ENCODE measurements at regions not wholly inside any gene's neighbourhood (a gene's known extent, or its start where the extent isn't known, plus 50 kb on each side); places are given as distances from the start of the nearest gene placed in this dataset.

- intact Hi-C loops (cut with DNase I) = no loop called here
- ATAC-seq (no peak), DNase-seq (ENCODE audit: low spot score) (no peak)
Observed at GRCh38 chr1:99146129-99146848, 118.0 kb upstream of the PLPPR4 start.

- intact Hi-C loops (cut with DNase I) = no loop called here
- no peak for DNase-seq (ENCODE audit: low spot score)
Observed at GRCh38 chr1:99149952-99150351, 114.3 kb upstream of the PLPPR4 start.

GRCh38 chr1:99152132-99152531, 112.2 kb upstream of the PLPPR4 start:
- ATAC-seq = no peak
- no peak for DNase-seq (ENCODE audit: low spot score)
- intact Hi-C loops (cut with DNase I) = no loop called here

More at GRCh38 chr1:99149952-99150351, 114.3 kb upstream of the PLPPR4 start:
- ATAC-seq = no peak

- ATAC-seq (no peak), DNase-seq (ENCODE audit: low spot score) (no peak)
- intact Hi-C loops (cut with DNase I) = no loop called here
Observed at GRCh38 chr1:99163671-99164070, 100.6 kb upstream of the PLPPR4 start.

- intact Hi-C loops (cut with DNase I) = no loop called here
- DNase-seq (ENCODE audit: low spot score) (no peak), ATAC-seq (no peak)
Observed at GRCh38 chr1:99170516-99170915, 93.8 kb upstream of the PLPPR4 start.

GRCh38 chr1:99171184-99171813, 93.0 kb upstream of the PLPPR4 start:
- intact Hi-C loops (cut with DNase I) = no loop called here
- ATAC-seq (no peak), DNase-seq (ENCODE audit: low spot score) (no peak)

GRCh38 chr1:99173282-99173681, 91.0 kb upstream of the PLPPR4 start:
- intact Hi-C loops (cut with DNase I) = no loop called here
- ATAC-seq (no peak), DNase-seq (ENCODE audit: low spot score) (no peak)

GRCh38 chr1:99173900-99174299, 90.4 kb upstream of the PLPPR4 start:
- ATAC-seq = no peak
- intact Hi-C loops (cut with DNase I) = no loop called here
- no peak for DNase-seq (ENCODE audit: low spot score)

GRCh38 chr1:99176753-99177152, 87.5 kb upstream of the PLPPR4 start:
- intact Hi-C loops (cut with DNase I) = loop anchor here (5.0 kb wide), 1 partner anchor 531 kb away; no protein-coding TSS in a partner anchor
- no peak for ATAC-seq

GRCh38 chr1:99177465-99177864, 86.8 kb upstream of the PLPPR4 start:
- ATAC-seq (no peak), DNase-seq (ENCODE audit: low spot score) (no peak)
- intact Hi-C loops (cut with DNase I) = loop anchor here (5.0 kb wide), 1 partner anchor 530 kb away; no protein-coding TSS in a partner anchor

More at GRCh38 chr1:99176753-99177152, 87.5 kb upstream of the PLPPR4 start:
- no peak for DNase-seq (ENCODE audit: low spot score)

GRCh38 chr1:99180343-99180808, 83.9 kb upstream of the PLPPR4 start:
- intact Hi-C loops (cut with DNase I) = loop anchor here (10.0 kb wide), 1 partner anchor 294 kb away; no protein-coding TSS in a partner anchor
- DNase-seq (ENCODE audit: low spot score) = peak; percentile 84
- ATAC-seq = peak; percentile 91

- no peak for DNase-seq (ENCODE audit: low spot score)
- intact Hi-C loops (cut with DNase I) = loop anchor here (10.0 kb wide), 1 partner anchor 294 kb away; no protein-coding TSS in a partner anchor
- peak; percentile 31 for ATAC-seq
Observed at GRCh38 chr1:99180915-99181314, 83.4 kb upstream of the PLPPR4 start.

GRCh38 chr1:99181892-99182291, 82.4 kb upstream of the PLPPR4 start:
- no peak for DNase-seq (ENCODE audit: low spot score)
- intact Hi-C loops (cut with DNase I) = loop anchor here (10.0 kb wide), 1 partner anchor 293 kb away; no protein-coding TSS in a partner anchor
- ATAC-seq = no peak

GRCh38 chr1:99185196-99185595, 79.1 kb upstream of the PLPPR4 start:
- intact Hi-C loops (cut with DNase I) = loop anchor here (10.0 kb wide), 1 partner anchor 290 kb away; no protein-coding TSS in a partner anchor

GRCh38 chr1:99193431-99193830, 70.9 kb upstream of the PLPPR4 start:
- intact Hi-C loops (cut with DNase I) = no loop called here
- DNase-seq (ENCODE audit: low spot score) = no peak
- ATAC-seq = no peak

More at GRCh38 chr1:99185196-99185595, 79.1 kb upstream of the PLPPR4 start:
- DNase-seq (ENCODE audit: low spot score) = no peak
- ATAC-seq = no peak

- intact Hi-C loops (cut with DNase I) = no loop called here
- no peak for ATAC-seq
- no peak for DNase-seq (ENCODE audit: low spot score)
Observed at GRCh38 chr1:99198393-99198792, 65.9 kb upstream of the PLPPR4 start.

GRCh38 chr1:99207216-99207615, 57.1 kb upstream of the PLPPR4 start:
- ATAC-seq (no peak), DNase-seq (ENCODE audit: low spot score) (no peak)
- intact Hi-C loops (cut with DNase I) = no loop called here

All from sciatic nerve (tissue), 2 donors.